H1 (cell line): ENCODE measurements at regions not wholly inside any gene's neighbourhood (a gene's known extent, or its start where the extent isn't known, plus 50 kb on each side); places are given as distances from the start of the nearest gene placed in this dataset.

Experiments used
- ATF3 ChIP-seq: IDR thresholded peaks from 2 replicates; pipeline ENCODE4 v1.6.1; 2011; ENCODE audit warnings: low read depth, mild to moderate bottlenecking, low read length; ENCODE audit not compliant: insufficient read depth
- CHD1 ChIP-seq: IDR thresholded peaks from 2 replicates; pipeline ENCODE4 v1.6.1; 2012; ENCODE audit warnings: low read depth, low read length, improper control_type of control experiment
- POLR2A ChIP-seq, 2 experiments: IDR thresholded peaks; 1 replicate in 1 of 2; 2 replicates in 1 of 2; pipeline ENCODE4 v1.6.1; 2011; ENCODE audit warnings: low read depth in 2 of 2, low read length in 2 of 2, mild to moderate bottlenecking in 2 of 2; ENCODE audit errors: control extremely low read depth in 1 of 2
- SP2 ChIP-seq: IDR thresholded peaks from 2 replicates; pipeline ENCODE4 v1.6.1; 2012; ENCODE audit warnings: mild to moderate bottlenecking, low read length, inconsistent platforms
- TAF1 ChIP-seq: IDR thresholded peaks from 2 replicates; pipeline ENCODE4 v1.6.1; 2011; ENCODE audit warnings: mild to moderate bottlenecking, low read depth, low read length

GRCh38 chr17:37820995-37821713, 76.3 kb upstream of the HNF1B start (continued):
- TF ChIP-seq SP2 (no peak), TAF1 (no peak), ATF3 (no peak), POLR2A (IDR thresholded peaks at IDR 0.05; ENCODE audit: control extremely low read depth in 1 of 2, low read depth in 2 of 2, low read length in 2 of 2) (no peak), CHD1 (no peak)
- TF ChIP-seq, all 59 proteins: peak for 0
